SK-N-SH (cell line): ENCODE measurements at regions not wholly inside any gene's neighbourhood (a gene's known extent, or its start where the extent isn't known, plus 50 kb on each side); places are given as distances from the start of the nearest gene placed in this dataset.

Source experiments
- CTCF ChIA-PET: fragments of 300-600, 350-600 bp; formaldehyde crosslinking; extraction: SDS; loops from one replicate; lab custom pipeline; 2021; lab: Yijun Ruan, JAX
- POLR2A ChIA-PET: fragments of 350-600 bp; sonication (Branson Sonifier 250); formaldehyde crosslinking; extraction: SDS; loops from one replicate; lab custom pipeline; 2020; ENCODE audit warnings: antibody characterized with exemption, inconsistent platforms; lab: Yijun Ruan, JAX
- DNase-seq: peaks from one replicate; pipeline ENCODE4 v3.0.0; 2012
- H2AFZ ChIP-seq: fragments of 200-600 bp; sonication (generic); 2 replicates; pipeline ENCODE4 v1.8.1; 2016; ENCODE audit warnings: antibody characterized with exemption, mild to moderate bottlenecking, low read depth
- H3F3A ChIP-seq: fragments of 200-600 bp; sonication (generic); replicated peaks from 2 replicates; pipeline ENCODE3; 2016; ENCODE audit warnings: antibody characterized with exemption, mild to moderate bottlenecking; ENCODE audit not compliant: insufficient read depth
- H3K27ac ChIP-seq, 2 experiments: fragments of 200-500 bp in 1 of 2; fragments of 200-600 bp in 1 of 2; sonication (Bioruptor generic) in 1 of 2; sonication (generic), shearing (Covaris generic) in 1 of 2; 2 replicates each; pipeline versions ENCODE4 v1.5.1 to v1.6.1; 2014 to 2016; ENCODE audit warnings: low read depth in 2 of 2, inconsistent platforms in 1 of 2, low read length in 1 of 2, mild to moderate bottlenecking in 1 of 2, mixed read lengths in 1 of 2
- H3K27me3 ChIP-seq: fragments of 200-600 bp; sonication (generic), shearing (Covaris generic); 2 replicates; pipeline ENCODE4 v1.6.1; 2016; ENCODE audit warnings: mixed run types; ENCODE audit not compliant: insufficient read depth
- H3K36me3 ChIP-seq, 2 experiments: fragments of 200-500 bp in 1 of 2; fragments of 200-600 bp in 1 of 2; sonication (Bioruptor generic) in 1 of 2; sonication (generic) in 1 of 2; replicated peaks in 1 of 2; 2 replicates each; pipeline versions ENCODE3 to v1.5.1; 2014 to 2016; ENCODE audit warnings: low read length in 1 of 2, mild to moderate bottlenecking in 1 of 2; ENCODE audit not compliant: insufficient read depth in 2 of 2, control insufficient read depth in 1 of 2
- H3K4me1 ChIP-seq, 2 experiments: fragments of 200-500 bp in 1 of 2; fragments of 200-600 bp in 1 of 2; sonication (Bioruptor generic) in 1 of 2; sonication (generic), shearing (Covaris generic) in 1 of 2; 2 replicates each; pipeline versions ENCODE4 v1.5.1 to v1.6.1; 2014 to 2016; ENCODE audit warnings: low read depth in 1 of 2, low read length in 1 of 2, mixed run types in 1 of 2; ENCODE audit not compliant: insufficient read depth in 2 of 2, control insufficient read depth in 1 of 2
- H3K4me2 ChIP-seq: fragments of 200-600 bp; sonication (generic), shearing (Covaris generic); 2 replicates; pipeline ENCODE4 v1.6.1; 2017; ENCODE audit warnings: mixed run types
- H3K4me3 ChIP-seq, 2 experiments: fragments of 200-500 bp in 1 of 2; fragments of 200-600 bp in 1 of 2; sonication (Bioruptor generic) in 1 of 2; sonication (generic), shearing (Covaris generic) in 1 of 2; 2 replicates each; pipeline versions ENCODE4 v1.5.1 to v1.8.1; 2014 to 2016; ENCODE audit warnings: low read depth in 2 of 2, inconsistent platforms in 1 of 2, low read length in 1 of 2, mild to moderate bottlenecking in 1 of 2, mixed read lengths in 1 of 2, moderate library complexity in 1 of 2
- H3K79me2 ChIP-seq: fragments of 200-600 bp; sonication (generic); 2 replicates; pipeline ENCODE4 v1.8.1; 2017; ENCODE audit warnings: mild to moderate bottlenecking; ENCODE audit not compliant: insufficient read depth
- H3K9ac ChIP-seq: fragments of 200-600 bp; sonication (generic); 2 replicates; pipeline ENCODE4 v1.6.1; 2017; ENCODE audit warnings: mixed run types
- H3K9me2 ChIP-seq: fragments of 200-600 bp; sonication (generic); 2 replicates; pipeline ENCODE4 v1.6.1; 2017; ENCODE audit warnings: mixed run types
- H3K9me3 ChIP-seq: fragments of 200-600 bp; sonication (generic); 2 replicates; pipeline ENCODE4 v1.6.1; 2017; ENCODE audit warnings: mixed run types, mild to moderate bottlenecking, moderate library complexity
- H4K20me1 ChIP-seq: fragments of 200-600 bp; sonication (generic); 2 replicates; pipeline ENCODE4 v1.6.1; 2017; ENCODE audit warnings: mild to moderate bottlenecking, mixed run types; ENCODE audit not compliant: insufficient read depth
- CHD2 ChIP-seq: fragments of 150-350 bp; IDR thresholded peaks from 2 replicates; pipeline ENCODE4 v1.6.1; 2018; ENCODE audit warnings: low read length; ENCODE audit not compliant: partially characterized antibody
- EP300 ChIP-seq, 2 experiments: IDR thresholded peaks; 2 replicates each; pipeline versions ENCODE4 v1.4.0 to v1.6.1; 2012; ENCODE audit warnings: borderline replicate concordance in 1 of 2, low read depth in 1 of 2, low read length in 1 of 2
- EZH2phosphoT487 ChIP-seq: fragments of 200-600 bp; sonication (generic); IDR thresholded peaks from 2 replicates; pipeline ENCODE4 v1.6.1; 2017; ENCODE audit warnings: low read depth, mixed run types, mild to moderate bottlenecking, antibody characterized with exemption, moderate library complexity, borderline replicate concordance
- FOSL2 ChIP-seq: IDR thresholded peaks from 2 replicates; pipeline ENCODE4 v1.4.0; 2012; ENCODE audit warnings: low read depth, mild to moderate bottlenecking, moderate library complexity, borderline replicate concordance
- FOXM1 ChIP-seq: IDR thresholded peaks from 2 replicates; pipeline ENCODE4 v1.4.0; 2012; ENCODE audit warnings: low read depth, mild to moderate bottlenecking
- GABPA ChIP-seq: IDR thresholded peaks from 2 replicates; pipeline ENCODE4 v1.4.0; 2012; ENCODE audit warnings: low read depth, mild to moderate bottlenecking
- MAX ChIP-seq: IDR thresholded peaks from 2 replicates; pipeline ENCODE4 v1.4.0; 2012; ENCODE audit warnings: low read depth
- MEF2A ChIP-seq: IDR thresholded peaks from 2 replicates; pipeline ENCODE4 v1.4.0; 2012; ENCODE audit warnings: low read depth, borderline replicate concordance
- MXI1 ChIP-seq: IDR thresholded peaks from 2 replicates; pipeline ENCODE4 v1.6.1; 2012; ENCODE audit warnings: mild to moderate bottlenecking, low read depth, low read length, improper control_type of control experiment
- NFIC ChIP-seq: IDR thresholded peaks from 2 replicates; pipeline ENCODE4 v1.4.0; 2012; ENCODE audit warnings: borderline replicate concordance
- RAD21 ChIP-seq: IDR thresholded peaks from 2 replicates; pipeline ENCODE4 v1.6.1; 2012; ENCODE audit warnings: mild to moderate bottlenecking, low read length
- RCOR1 ChIP-seq: fragments of 150-350 bp; IDR thresholded peaks from 2 replicates; pipeline ENCODE4 v1.6.1; 2017; ENCODE audit warnings: antibody characterized with exemption, low read length
- REST ChIP-seq: IDR thresholded peaks from 2 replicates; pipeline ENCODE4 v1.6.1; 2012; ENCODE audit warnings: mild to moderate bottlenecking, low read depth, low read length, moderate library complexity
- RFX5 ChIP-seq: IDR thresholded peaks from 2 replicates; pipeline ENCODE4 v1.6.1; 2012; ENCODE audit warnings: mild to moderate bottlenecking, improper control_type of control experiment, low read length
- RXRA ChIP-seq: IDR thresholded peaks from 2 replicates; pipeline ENCODE4 v1.4.0; 2012; ENCODE audit warnings: low read depth, mild to moderate bottlenecking, borderline replicate concordance
- SMC3 ChIP-seq: IDR thresholded peaks from 2 replicates; pipeline ENCODE4 v1.6.1; 2012; ENCODE audit warnings: low read depth, low read length, improper control_type of control experiment
- TAF1 ChIP-seq: IDR thresholded peaks from 2 replicates; pipeline ENCODE4 v1.6.1; 2012; ENCODE audit warnings: low read depth, mild to moderate bottlenecking, low read length, moderate library complexity, borderline replicate concordance
- TCF12 ChIP-seq: IDR thresholded peaks from 2 replicates; pipeline ENCODE4 v1.4.0; 2012
- USF2 ChIP-seq: fragments of 150-350 bp; IDR thresholded peaks from 2 replicates; pipeline ENCODE4 v1.6.1; 2017; ENCODE audit warnings: antibody characterized with exemption, low read length, low read depth, borderline replicate concordance
- YY1 ChIP-seq: IDR thresholded peaks from 2 replicates; pipeline ENCODE4 v1.4.0; 2012; ENCODE audit warnings: low read depth, mild to moderate bottlenecking
- WGBS: methylation state at CpG from one replicate; pipeline ENCODE4 v1.1.6; 2017; ENCODE audit warnings: low lambda C conversion rate; 5-methylcytosine and 5-hydroxymethylcytosine counted together
- TF ChIP-seq, protein P1 (sequence below): IDR thresholded peaks from 2 replicates; pipeline ENCODE4 v1.4.0; 2012; ENCODE audit warnings: low read depth, borderline replicate concordance

DNA sequence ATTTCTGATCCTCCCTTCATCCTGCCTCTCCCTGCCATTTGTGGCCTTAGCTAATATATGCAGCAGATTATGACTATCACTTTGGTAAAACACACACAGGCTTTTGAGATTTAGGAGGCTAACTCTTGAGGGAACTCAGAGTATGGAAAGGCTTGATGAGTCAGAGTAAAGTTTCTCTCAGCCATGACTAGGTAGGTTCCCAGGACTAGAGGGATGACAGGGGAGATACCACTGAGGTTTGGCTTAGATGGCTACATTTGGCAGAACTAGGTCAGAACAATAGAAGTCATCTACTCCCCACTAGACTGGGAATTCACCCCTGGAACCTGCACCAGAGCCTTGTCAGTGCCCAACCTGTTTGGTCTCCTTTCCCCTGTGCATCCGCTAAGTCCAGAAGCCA is 585.7 kb downstream of the TLL1 start (continued):
- no peak for TF ChIP-seq USF2
- no peak for TF ChIP-seq TAF1
- TF ChIP-seq SMC3, result no peak
- TF ChIP-seq MAX, result no peak

GRCh38 chr4:166459621-166460020 is 586.6 kb downstream of the TLL1 start:
- Histone ChIP-seq H3F3A (peaks cover 13% of the 10 kb centered on the region), H3K27me3 (no peaks in the 10 kb centered on the region), H3K9ac (no peak overlapping the region), H3K4me3 (no peak overlapping the region), H4K20me1 (no peaks in the 10 kb centered on the region), H3K4me1 (no peaks in the 10 kb centered on the region), H3K9me3 (no peaks in the 10 kb centered on the region), H3K36me3 (no peaks in the 10 kb centered on the region), H3K9me2 (peaks cover 5% of the 10 kb centered on the region; the same call in 1 of the 2 replicates), H3K4me2 (no peak overlapping the region), H2AFZ (no peak overlapping the region), H3K79me2 (no peaks in the 10 kb centered on the region), H3K27ac (no peak overlapping the region)
- no peak for DNase-seq
- TF ChIP-seq YY1, result no peak
- no peak for TF ChIP-seq MEF2A
- no peak for TF ChIP-seq RCOR1
- TF ChIP-seq FOSL2, result no peak
- no peak for TF ChIP-seq FOXM1
- TF ChIP-seq MXI1, result no peak
- TF ChIP-seq RAD21, result no peak
- TF ChIP-seq TCF12, result no peak
- no peak for TF ChIP-seq USF2
- no peak for TF ChIP-seq EZH2phosphoT487
- TF ChIP-seq, protein P1, sequence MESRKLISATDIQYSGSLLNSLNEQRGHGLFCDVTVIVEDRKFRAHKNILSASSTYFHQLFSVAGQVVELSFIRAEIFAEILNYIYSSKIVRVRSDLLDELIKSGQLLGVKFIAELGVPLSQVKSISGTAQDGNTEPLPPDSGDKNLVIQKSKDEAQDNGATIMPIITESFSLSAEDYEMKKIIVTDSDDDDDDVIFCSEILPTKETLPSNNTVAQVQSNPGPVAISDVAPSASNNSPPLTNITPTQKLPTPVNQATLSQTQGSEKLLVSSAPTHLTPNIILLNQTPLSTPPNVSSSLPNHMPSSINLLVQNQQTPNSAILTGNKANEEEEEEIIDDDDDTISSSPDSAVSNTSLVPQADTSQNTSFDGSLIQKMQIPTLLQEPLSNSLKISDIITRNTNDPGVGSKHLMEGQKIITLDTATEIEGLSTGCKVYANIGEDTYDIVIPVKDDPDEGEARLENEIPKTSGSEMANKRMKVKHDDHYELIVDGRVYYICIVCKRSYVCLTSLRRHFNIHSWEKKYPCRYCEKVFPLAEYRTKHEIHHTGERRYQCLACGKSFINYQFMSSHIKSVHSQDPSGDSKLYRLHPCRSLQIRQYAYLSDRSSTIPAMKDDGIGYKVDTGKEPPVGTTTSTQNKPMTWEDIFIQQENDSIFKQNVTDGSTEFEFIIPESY, result no peak
- TF ChIP-seq EP300 (IDR thresholded peaks at IDR 0.05; ENCODE audit: borderline replicate concordance in 1 of 2, low read depth in 1 of 2, low read length in 1 of 2), result no peak
- no peak for TF ChIP-seq RFX5
- no peak for TF ChIP-seq SMC3
- no peak for TF ChIP-seq REST
- TF ChIP-seq RXRA, result no peak
- TF ChIP-seq NFIC, result no peak
- no peak for TF ChIP-seq GABPA
- no peak for TF ChIP-seq CHD2
- CTCF ChIA-PET, result interaction anchor here (0.8 to 1.6 kb wide), 2 partner anchors 29 to 133 kb away, joined by 3 to 4 read pairs; no protein-coding TSS in a partner anchor
- POLR2A ChIA-PET, result no interaction called here
- WGBS, result 56% methylated on average over 5 of the region's 5 CpGs
